Esophagus squamous epithelium (tissue), 5 donors: ENCODE measurements at regions not wholly inside any gene's neighbourhood (a gene's known extent, or its start where the extent isn't known, plus 50 kb on each side); places are given as distances from the start of the nearest gene placed in this dataset.

Source experiments
- DNase-seq: peaks from one replicate; lab custom pipeline; 2025; lab: John Stamatoyannopoulos, UW
- H3K27ac ChIP-seq, 4 donors: fragments of 200-600 bp; sonication (generic); one replicate each; pipeline ENCODE4 v1.5.1; 2016 to 2019; ENCODE audit warnings: mild to moderate bottlenecking in 1 of 4
- H3K27me3 ChIP-seq, 4 donors: fragments of 200-600 bp; sonication (generic); 1 replicate in 3 of 4; 2 replicates in 1 of 4; pipeline versions ENCODE4 v1.5.1 to v1.6.0; 2017 to 2021; ENCODE audit warnings: antibody characterized with exemption in 1 of 4
- H3K36me3 ChIP-seq, 3 donors: fragments of 200-600 bp; sonication (generic); one replicate each; pipeline ENCODE4 v1.5.1; 2016 to 2019
- H3K4me1 ChIP-seq, 3 donors: fragments of 200-600 bp; sonication (generic); one replicate each; pipeline ENCODE4 v1.5.1; 2017 to 2019
- H3K4me3 ChIP-seq, 4 donors: fragments of 200-600 bp; sonication (generic); 1 replicate in 3 of 4; 2 replicates in 1 of 4; pipeline ENCODE4 v1.5.1; 2016 to 2019; ENCODE audit warnings: mild to moderate bottlenecking in 2 of 4, moderate library complexity in 1 of 4
- H3K9me3 ChIP-seq, 3 donors: fragments of 200-600 bp; sonication (generic); one replicate each; pipeline ENCODE4 v1.5.1; 2016 to 2019
- CTCF ChIP-seq, 6 experiments: fragments of 450-650 bp in 4 of 6; fragments of 200-600 bp in 2 of 6; sonication (generic) in 2 of 6; IDR thresholded peaks; one replicate each; pipeline ENCODE4 v1.5.1; 2016 to 2019; ENCODE audit warnings: antibody characterized with exemption in 6 of 6, mild to moderate bottlenecking in 4 of 6, moderate library complexity in 4 of 6
- POLR2A ChIP-seq, 4 donors: fragments of 450-650 bp; IDR thresholded peaks; one replicate each; pipeline ENCODE4 v1.6.1; 2017; ENCODE audit warnings: antibody characterized with exemption in 4 of 4, mild to moderate bottlenecking in 4 of 4, moderate library complexity in 3 of 4
- WGBS, 2 donors: methylation state at CpG; one replicate each; pipeline ENCODE4 v1.1.5; 2018; 5-methylcytosine and 5-hydroxymethylcytosine counted together
- intact Hi-C: fragments of 100-400 bp; cut with DNase I; formaldehyde crosslinking; loops from one replicate; pipeline ENCODE4 v1.15.0; 2022
- donor health status: DM: yes; HTN: yes; CAD: no.

- Histone ChIP-seq H3K4me1 (peaks cover 8 to 16% (median 8%) of the 10 kb centered on the region in 3 donors), H3K9me3 (no peaks in the 10 kb centered on the region), H3K27ac (no peak overlapping the region), H3K4me3 (no peak overlapping the region), H3K36me3 (no peaks in the 10 kb centered on the region), H3K27me3 (peaks cover 0 to 68% (median 0%) of the 10 kb centered on the region in 4 donors)
- no peak for DNase-seq
- TF ChIP-seq POLR2A (IDR thresholded peaks at IDR 0.05), result no peak
- intact Hi-C loops, result no loop called here
- WGBS, 2 donors, result 66 to 68% methylated on average over 17 to 22 of the region's 28 CpGs
Measured at GRCh38 chr15:69664572-69665571, 212.3 kb downstream of the RPLP1 start.

- no peaks in the 10 kb centered on the region for H3K9me3 ChIP-seq
- H3K27me3 ChIP-seq, result peaks cover 0 to 62% (median 0%) of the 10 kb centered on the region in 4 donors
- no peak for DNase-seq
- intact Hi-C loops, result no loop called here
- no peak overlapping the region for H3K4me3 ChIP-seq
- H3K27ac ChIP-seq, result no peak overlapping the region
- WGBS, 2 donors, result 62 to 80% methylated on average over 7 of the region's 10 CpGs
- TF ChIP-seq POLR2A (IDR thresholded peaks at IDR 0.05), result no peak
- no peak for TF ChIP-seq CTCF (IDR thresholded peaks at IDR 0.05)
- H3K4me1 ChIP-seq, result peaks cover 8 to 16% (median 8%) of the 10 kb centered on the region in 3 donors
- no peaks in the 10 kb centered on the region for H3K36me3 ChIP-seq
Measured at GRCh38 chr15:69665641-69666111, 213.1 kb downstream of the RPLP1 start.

- DNase-seq, result no peak
- TF ChIP-seq POLR2A (IDR thresholded peaks at IDR 0.05) (no peak), CTCF (IDR thresholded peaks at IDR 0.05) (no peak)
- WGBS, 2 donors, result 65 to 94% methylated on average over 9 to 10 of the region's 10 CpGs
- H3K36me3 ChIP-seq, result no peaks in the 10 kb centered on the region
- peak overlapping the region in 2 of 4 donors; percentile 36 to 39 for H3K27ac ChIP-seq
- H3K27me3 ChIP-seq, result peaks cover 0 to 60% (median 0%) of the 10 kb centered on the region in 4 donors
- intact Hi-C loops, result no loop called here
- no peaks in the 10 kb centered on the region for H3K9me3 ChIP-seq
- H3K4me3 ChIP-seq, result no peak overlapping the region
- H3K4me1 ChIP-seq, result peaks cover 8 to 16% (median 8%) of the 10 kb centered on the region in 3 donors
Measured at GRCh38 chr15:69666441-69666882, 213.8 kb downstream of the RPLP1 start.

- no peak overlapping the region for H3K4me3 ChIP-seq
- intact Hi-C loops, result no loop called here
- H3K27ac ChIP-seq, result peak overlapping the region in 2 of 4 donors; percentile 33 to 39
- peaks cover 8 to 16% (median 8%) of the 10 kb centered on the region in 3 donors for H3K4me1 ChIP-seq
- H3K36me3 ChIP-seq, result no peaks in the 10 kb centered on the region
- H3K9me3 ChIP-seq, result no peaks in the 10 kb centered on the region
- 54 to 55% methylated on average over 5 to 10 of the region's 19 CpGs for WGBS, 2 donors
- H3K27me3 ChIP-seq, result peaks cover 0 to 53% (median 0%) of the 10 kb centered on the region in 4 donors
- DNase-seq, result no peak
- TF ChIP-seq CTCF (IDR thresholded peaks at IDR 0.05) (no peak), POLR2A (IDR thresholded peaks at IDR 0.05) (no peak)
Measured at GRCh38 chr15:69666921-69667811, 214.5 kb downstream of the RPLP1 start.

GRCh38 chr15:69668039-69668705 lies 215.6 kb downstream of the RPLP1 start:
- peaks cover 0 to 45% (median 0%) of the 10 kb centered on the region in 4 donors for H3K27me3 ChIP-seq
- no peaks in the 10 kb centered on the region for H3K9me3 ChIP-seq
- TF ChIP-seq CTCF (IDR thresholded peaks at IDR 0.05) (no peak), POLR2A (IDR thresholded peaks at IDR 0.05) (no peak)
- H3K36me3 ChIP-seq, result no peaks in the 10 kb centered on the region
- peaks cover 8 to 16% (median 8%) of the 10 kb centered on the region in 3 donors for H3K4me1 ChIP-seq
- 45 to 86% methylated on average over 2 to 5 of the region's 6 CpGs for WGBS, 2 donors
- DNase-seq, result no peak
- H3K4me3 ChIP-seq, result no peak overlapping the region
- peak overlapping the region in 1 of 4 donors; percentile 33 for H3K27ac ChIP-seq
- intact Hi-C loops, result no loop called here
